Naive B cell (primary cell): ENCODE measurements at regions not wholly inside any gene's neighbourhood (a gene's known extent, or its start where the extent isn't known, plus 50 kb on each side); places are given as distances from the start of the nearest gene placed in this dataset.

Experiments used
- ATAC-seq, 2 donors: fragments of 150-1000 bp; cut with Tn5 transposase; 2 replicates each; pipeline ENCODE4 v1.10.0; 2021; ENCODE audit warnings: low read depth in 2 of 2, mild to moderate bottlenecking in 2 of 2, moderate library complexity in 2 of 2
- DNase-seq: peaks from one replicate; pipeline ENCODE4 v3.0.0; 2022
- H3K27ac Mint-ChIP-seq, 6 donors: one replicate each; pipeline ENCODE4 v1.8.0; 2020 to 2022; ENCODE audit warnings: mild to moderate bottlenecking in 6 of 6, mixed read lengths in 6 of 6, moderate library complexity in 5 of 6, inconsistent platforms in 2 of 6
- H3K27me3 Mint-ChIP-seq, 3 donors: one replicate each; pipeline ENCODE4 v1.8.0; 2021 to 2022; ENCODE audit warnings: mixed read lengths in 3 of 3, mild to moderate bottlenecking in 1 of 3
- H3K36me3 Mint-ChIP-seq, 2 donors: one replicate each; pipeline ENCODE4 v1.8.0; 2020 to 2022; ENCODE audit warnings: mixed read lengths in 2 of 2, inconsistent platforms in 1 of 2, mild to moderate bottlenecking in 1 of 2
- H3K4me1 Mint-ChIP-seq, 3 donors: one replicate each; pipeline ENCODE4 v1.8.0; 2020 to 2022; ENCODE audit warnings: mixed read lengths in 3 of 3, inconsistent platforms in 1 of 3, mild to moderate bottlenecking in 1 of 3, moderate library complexity in 1 of 3
- H3K4me3 Mint-ChIP-seq, 8 donors: one replicate each; pipeline ENCODE4 v1.8.0; 2020 to 2022; ENCODE audit warnings: mild to moderate bottlenecking in 8 of 8, mixed read lengths in 8 of 8, moderate library complexity in 8 of 8, inconsistent platforms in 2 of 8
- H3K9me3 Mint-ChIP-seq, 7 donors: one replicate each; pipeline ENCODE4 v1.8.0; 2020 to 2022; ENCODE audit warnings: mixed read lengths in 7 of 7, mild to moderate bottlenecking in 5 of 7, inconsistent platforms in 2 of 7, moderate library complexity in 1 of 7

- Mint-ChIP-seq H3K27me3 (no peaks in the 10 kb centered on the region), H3K9me3 (peaks cover 2 to 12% (median 7%) of the 10 kb centered on the region in 7 donors), H3K4me1 (no peaks in the 10 kb centered on the region), H3K27ac (no peak overlapping the region), H3K4me3 (peak overlapping the region in 1 of 8 donors; percentile 62), H3K36me3 (no peaks in the 10 kb centered on the region)
- ATAC-seq (no peak), DNase-seq (no peak)
Observed at GRCh38 chr4:23161787-23162186, 469.1 kb downstream of the GBA3 start.

- H3K27ac Mint-ChIP-seq, result no peak overlapping the region
Observed at GRCh38 chr4:23153076-23153475, 460.3 kb downstream of the GBA3 start.

GRCh38 chr4:23149815-23150214, 457.1 kb downstream of the GBA3 start:
- Mint-ChIP-seq H3K36me3 (no peaks in the 10 kb centered on the region), H3K4me3 (no peak overlapping the region), H3K27ac (no peak overlapping the region), H3K4me1 (no peaks in the 10 kb centered on the region), H3K9me3 (peaks cover 0 to 6% (median 2%) of the 10 kb centered on the region in 7 donors), H3K27me3 (no peaks in the 10 kb centered on the region)
- DNase-seq, result no peak
- no peak for ATAC-seq

More at GRCh38 chr4:23153076-23153475, 460.3 kb downstream of the GBA3 start:
- no peaks in the 10 kb centered on the region for H3K36me3 Mint-ChIP-seq
- H3K4me3 Mint-ChIP-seq, result no peak overlapping the region
- DNase-seq, result no peak
- no peaks in the 10 kb centered on the region for H3K27me3 Mint-ChIP-seq
- ATAC-seq, result no peak
- peaks cover 0 to 6% (median 3%) of the 10 kb centered on the region in 7 donors for H3K9me3 Mint-ChIP-seq
- H3K4me1 Mint-ChIP-seq, result no peaks in the 10 kb centered on the region

- DNase-seq (no peak), ATAC-seq (no peak)
- H3K36me3 Mint-ChIP-seq, result no peaks in the 10 kb centered on the region
- no peaks in the 10 kb centered on the region for H3K27me3 Mint-ChIP-seq
- peak overlapping the region in 1 of 6 donors; percentile 0 for H3K27ac Mint-ChIP-seq
- no peak overlapping the region for H3K4me3 Mint-ChIP-seq
- H3K4me1 Mint-ChIP-seq, result no peaks in the 10 kb centered on the region
- H3K9me3 Mint-ChIP-seq, result peaks cover 0 to 5% (median 0%) of the 10 kb centered on the region in 7 donors
Observed at GRCh38 chr4:23144707-23145106, 452.0 kb downstream of the GBA3 start.

GRCh38 chr4:23135792-23136645, 443.3 kb downstream of the GBA3 start:
- DNase-seq (no peak), ATAC-seq (no peak)
- Mint-ChIP-seq H3K4me3 (no peak overlapping the region), H3K27me3 (no peaks in the 10 kb centered on the region), H3K36me3 (no peaks in the 10 kb centered on the region), H3K4me1 (no peaks in the 10 kb centered on the region), H3K27ac (no peak overlapping the region), H3K9me3 (peaks cover 0 to 3% (median 0%) of the 10 kb centered on the region in 7 donors)

- H3K9me3 Mint-ChIP-seq, result peaks cover 0 to 3% (median 0%) of the 10 kb centered on the region in 7 donors
- no peak overlapping the region for H3K4me3 Mint-ChIP-seq
- no peak overlapping the region for H3K27ac Mint-ChIP-seq
Observed at GRCh38 chr4:23134331-23134730, 441.6 kb downstream of the GBA3 start.

GRCh38 chr4:23130845-23131244, 438.1 kb downstream of the GBA3 start:
- Mint-ChIP-seq H3K27ac (no peak overlapping the region), H3K27me3 (no peaks in the 10 kb centered on the region), H3K9me3 (peaks cover 0 to 4% (median 0%) of the 10 kb centered on the region in 7 donors), H3K36me3 (no peaks in the 10 kb centered on the region), H3K4me1 (no peaks in the 10 kb centered on the region), H3K4me3 (no peak overlapping the region)
- no peak for DNase-seq
- no peak for ATAC-seq

More at GRCh38 chr4:23134331-23134730, 441.6 kb downstream of the GBA3 start:
- no peaks in the 10 kb centered on the region for H3K36me3 Mint-ChIP-seq
- no peak for ATAC-seq
- DNase-seq, result no peak
- no peaks in the 10 kb centered on the region for H3K27me3 Mint-ChIP-seq
- no peaks in the 10 kb centered on the region for H3K4me1 Mint-ChIP-seq

- no peaks in the 10 kb centered on the region for H3K36me3 Mint-ChIP-seq
- H3K27ac Mint-ChIP-seq, result no peak overlapping the region
- peaks cover 0 to 5% (median 2%) of the 10 kb centered on the region in 7 donors for H3K9me3 Mint-ChIP-seq
- no peak overlapping the region for H3K4me3 Mint-ChIP-seq
- no peaks in the 10 kb centered on the region for H3K27me3 Mint-ChIP-seq
- DNase-seq (no peak), ATAC-seq (no peak)
- no peaks in the 10 kb centered on the region for H3K4me1 Mint-ChIP-seq
Observed at GRCh38 chr4:23125118-23125517, 432.4 kb downstream of the GBA3 start.

- no peak for ATAC-seq
- no peaks in the 10 kb centered on the region for H3K4me1 Mint-ChIP-seq
- no peak overlapping the region for H3K4me3 Mint-ChIP-seq
- DNase-seq, result no peak
- H3K27me3 Mint-ChIP-seq, result no peaks in the 10 kb centered on the region
- H3K9me3 Mint-ChIP-seq, result peaks cover 0 to 5% (median 3%) of the 10 kb centered on the region in 7 donors
- H3K36me3 Mint-ChIP-seq, result no peaks in the 10 kb centered on the region
- no peak overlapping the region for H3K27ac Mint-ChIP-seq
Observed at GRCh38 chr4:23122666-23123400, 430.1 kb downstream of the GBA3 start.

GRCh38 chr4:23120374-23120773, 427.6 kb downstream of the GBA3 start:
- H3K27me3 Mint-ChIP-seq, result no peaks in the 10 kb centered on the region
- H3K4me1 Mint-ChIP-seq, result no peaks in the 10 kb centered on the region
- ATAC-seq (no peak), DNase-seq (no peak)
- H3K27ac Mint-ChIP-seq, result no peak overlapping the region
- H3K9me3 Mint-ChIP-seq, result peaks cover 0 to 10% (median 3%) of the 10 kb centered on the region in 7 donors
- H3K36me3 Mint-ChIP-seq, result no peaks in the 10 kb centered on the region
- no peak overlapping the region for H3K4me3 Mint-ChIP-seq

GRCh38 chr4:23117826-23118225, 425.1 kb downstream of the GBA3 start:
- Mint-ChIP-seq H3K9me3 (peaks cover 0 to 5% (median 4%) of the 10 kb centered on the region in 7 donors), H3K27ac (no peak overlapping the region), H3K27me3 (no peaks in the 10 kb centered on the region), H3K4me3 (no peak overlapping the region), H3K4me1 (no peaks in the 10 kb centered on the region), H3K36me3 (no peaks in the 10 kb centered on the region)
- ATAC-seq (no peak), DNase-seq (no peak)

GRCh38 chr4:23114538-23114937, 421.8 kb downstream of the GBA3 start:
- DNase-seq (no peak), ATAC-seq (no peak)
- no peak overlapping the region for H3K4me3 Mint-ChIP-seq
- no peaks in the 10 kb centered on the region for H3K36me3 Mint-ChIP-seq
- no peaks in the 10 kb centered on the region for H3K4me1 Mint-ChIP-seq
- no peak overlapping the region for H3K27ac Mint-ChIP-seq
- peaks cover 0 to 8% (median 4%) of the 10 kb centered on the region in 7 donors for H3K9me3 Mint-ChIP-seq
- no peaks in the 10 kb centered on the region for H3K27me3 Mint-ChIP-seq

GRCh38 chr4:23113104-23113503, 420.4 kb downstream of the GBA3 start:
- no peak overlapping the region for H3K4me3 Mint-ChIP-seq
- no peaks in the 10 kb centered on the region for H3K4me1 Mint-ChIP-seq
- no peaks in the 10 kb centered on the region for H3K36me3 Mint-ChIP-seq
- no peak overlapping the region for H3K27ac Mint-ChIP-seq
- peaks cover 0 to 8% (median 3%) of the 10 kb centered on the region in 7 donors for H3K9me3 Mint-ChIP-seq
- ATAC-seq, result no peak
- DNase-seq, result no peak
- H3K27me3 Mint-ChIP-seq, result no peaks in the 10 kb centered on the region

- no peak for DNase-seq
- H3K4me3 Mint-ChIP-seq, result no peak overlapping the region
- H3K36me3 Mint-ChIP-seq, result no peaks in the 10 kb centered on the region
- ATAC-seq, result no peak
- H3K4me1 Mint-ChIP-seq, result no peaks in the 10 kb centered on the region
- H3K27ac Mint-ChIP-seq, result no peak overlapping the region
- peaks cover 0 to 9% (median 0%) of the 10 kb centered on the region in 7 donors for H3K9me3 Mint-ChIP-seq
- H3K27me3 Mint-ChIP-seq, result no peaks in the 10 kb centered on the region
Observed at GRCh38 chr4:23106516-23106915, 413.8 kb downstream of the GBA3 start.
